ENCODE measurements at regions not wholly inside any gene's neighbourhood (a gene's known extent, or its start where the extent isn't known, plus 50 kb on each side); places are given as distances from the start of the nearest gene placed in this dataset.

DNA sequence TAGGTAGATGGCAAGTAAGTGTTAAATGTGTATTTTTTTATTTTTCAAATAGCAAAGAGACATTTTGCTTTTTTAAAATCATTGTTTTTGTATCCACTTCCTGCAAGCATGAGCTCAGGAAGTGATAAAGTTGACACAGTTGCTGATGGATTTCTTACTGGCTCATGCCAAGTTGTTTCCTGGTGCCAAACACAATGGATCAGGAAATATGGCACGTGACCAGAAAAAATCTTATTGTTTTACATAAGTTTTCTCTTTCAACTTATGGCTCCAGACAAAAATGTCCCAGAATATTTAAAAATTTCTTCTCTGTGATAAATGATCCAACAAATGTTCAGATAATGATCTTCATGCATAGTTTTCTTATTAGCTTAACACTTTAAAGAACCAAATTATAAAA, 1279.1 kb upstream of the FLRT2 start:
- Mint-ChIP-seq H3K27me3 (ENCODE audit: insufficient read depth, low read depth, poor library complexity) (no peaks in the 10 kb centered on the region), H3K4me1 (peaks cover 19% of the 10 kb centered on the region), H3K36me3 (ENCODE audit: low read depth) (no peaks in the 10 kb centered on the region), H3K9me3 (no peaks in the 10 kb centered on the region), H3K27ac (no peak overlapping the region), H3K4me3 (no peak overlapping the region)
- Histone ChIP-seq H3K27ac (ENCODE audit: low read depth) (no peak overlapping the region), H3K36me3 (ENCODE audit: insufficient read depth) (no peaks in the 10 kb centered on the region), H4K20me1 (replicated peaks; ENCODE audit: insufficient read depth) (no peaks in the 10 kb centered on the region), H2AFZ (no peak overlapping the region), H3K4me2 (no peak overlapping the region), H3K9me2 (ENCODE audit: insufficient read depth) (no peaks in the 10 kb centered on the region), H3F3A (replicated peaks; ENCODE audit: low read depth) (no peaks in the 10 kb centered on the region), H3K79me2 (replicated peaks; ENCODE audit: insufficient read depth) (no peaks in the 10 kb centered on the region), H3K4me3 (no peak overlapping the region), H3K4me1 (ENCODE audit: insufficient read depth) (peaks cover 15% of the 10 kb centered on the region; the same call in 1 of the 2 replicates), H3K27me3 (ENCODE audit: insufficient read depth) (no peaks in the 10 kb centered on the region)
- no peak for ATAC-seq
- no peak for TF ChIP-seq ZNF114 (CRISPR knock-in tag; IDR thresholded peaks at IDR 0.05)
- TF ChIP-seq NANOG (IDR thresholded peaks at IDR 0.05; ENCODE audit: borderline replicate concordance) = no peak
- TF ChIP-seq EZH2phosphoT487 (IDR thresholded peaks at IDR 0.05; ENCODE audit: unreplicated experiment) = no peak
- TF ChIP-seq CREB1 (CRISPR knock-in tag; IDR thresholded peaks at IDR 0.05; ENCODE audit: low read depth) = no peak
- TF ChIP-seq, protein P1, sequence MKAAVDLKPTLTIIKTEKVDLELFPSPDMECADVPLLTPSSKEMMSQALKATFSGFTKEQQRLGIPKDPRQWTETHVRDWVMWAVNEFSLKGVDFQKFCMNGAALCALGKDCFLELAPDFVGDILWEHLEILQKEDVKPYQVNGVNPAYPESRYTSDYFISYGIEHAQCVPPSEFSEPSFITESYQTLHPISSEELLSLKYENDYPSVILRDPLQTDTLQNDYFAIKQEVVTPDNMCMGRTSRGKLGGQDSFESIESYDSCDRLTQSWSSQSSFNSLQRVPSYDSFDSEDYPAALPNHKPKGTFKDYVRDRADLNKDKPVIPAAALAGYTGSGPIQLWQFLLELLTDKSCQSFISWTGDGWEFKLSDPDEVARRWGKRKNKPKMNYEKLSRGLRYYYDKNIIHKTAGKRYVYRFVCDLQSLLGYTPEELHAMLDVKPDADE (IDR thresholded peaks at IDR 0.05) = no peak
- TF ChIP-seq EZH2 (IDR thresholded peaks at IDR 0.05; ENCODE audit: low read depth, unreplicated experiment) = no peak
- no peak for TF ChIP-seq JUNB (IDR thresholded peaks at IDR 0.05; ENCODE audit: unreplicated experiment)
- TF ChIP-seq, protein P2, sequence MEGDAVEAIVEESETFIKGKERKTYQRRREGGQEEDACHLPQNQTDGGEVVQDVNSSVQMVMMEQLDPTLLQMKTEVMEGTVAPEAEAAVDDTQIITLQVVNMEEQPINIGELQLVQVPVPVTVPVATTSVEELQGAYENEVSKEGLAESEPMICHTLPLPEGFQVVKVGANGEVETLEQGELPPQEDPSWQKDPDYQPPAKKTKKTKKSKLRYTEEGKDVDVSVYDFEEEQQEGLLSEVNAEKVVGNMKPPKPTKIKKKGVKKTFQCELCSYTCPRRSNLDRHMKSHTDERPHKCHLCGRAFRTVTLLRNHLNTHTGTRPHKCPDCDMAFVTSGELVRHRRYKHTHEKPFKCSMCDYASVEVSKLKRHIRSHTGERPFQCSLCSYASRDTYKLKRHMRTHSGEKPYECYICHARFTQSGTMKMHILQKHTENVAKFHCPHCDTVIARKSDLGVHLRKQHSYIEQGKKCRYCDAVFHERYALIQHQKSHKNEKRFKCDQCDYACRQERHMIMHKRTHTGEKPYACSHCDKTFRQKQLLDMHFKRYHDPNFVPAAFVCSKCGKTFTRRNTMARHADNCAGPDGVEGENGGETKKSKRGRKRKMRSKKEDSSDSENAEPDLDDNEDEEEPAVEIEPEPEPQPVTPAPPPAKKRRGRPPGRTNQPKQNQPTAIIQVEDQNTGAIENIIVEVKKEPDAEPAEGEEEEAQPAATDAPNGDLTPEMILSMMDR (conservative IDR thresholded peaks at IDR 0.05; ENCODE audit: low read depth in 2 of 2) = no peak
- no peak for TF ChIP-seq POLR2AphosphoS5 (IDR thresholded peaks at IDR 0.05; ENCODE audit: low read depth)
- no peak for TF ChIP-seq ZNF331 (CRISPR knock-in tag; IDR thresholded peaks at IDR 0.05; ENCODE audit: low read depth)
- TF ChIP-seq, protein P3, sequence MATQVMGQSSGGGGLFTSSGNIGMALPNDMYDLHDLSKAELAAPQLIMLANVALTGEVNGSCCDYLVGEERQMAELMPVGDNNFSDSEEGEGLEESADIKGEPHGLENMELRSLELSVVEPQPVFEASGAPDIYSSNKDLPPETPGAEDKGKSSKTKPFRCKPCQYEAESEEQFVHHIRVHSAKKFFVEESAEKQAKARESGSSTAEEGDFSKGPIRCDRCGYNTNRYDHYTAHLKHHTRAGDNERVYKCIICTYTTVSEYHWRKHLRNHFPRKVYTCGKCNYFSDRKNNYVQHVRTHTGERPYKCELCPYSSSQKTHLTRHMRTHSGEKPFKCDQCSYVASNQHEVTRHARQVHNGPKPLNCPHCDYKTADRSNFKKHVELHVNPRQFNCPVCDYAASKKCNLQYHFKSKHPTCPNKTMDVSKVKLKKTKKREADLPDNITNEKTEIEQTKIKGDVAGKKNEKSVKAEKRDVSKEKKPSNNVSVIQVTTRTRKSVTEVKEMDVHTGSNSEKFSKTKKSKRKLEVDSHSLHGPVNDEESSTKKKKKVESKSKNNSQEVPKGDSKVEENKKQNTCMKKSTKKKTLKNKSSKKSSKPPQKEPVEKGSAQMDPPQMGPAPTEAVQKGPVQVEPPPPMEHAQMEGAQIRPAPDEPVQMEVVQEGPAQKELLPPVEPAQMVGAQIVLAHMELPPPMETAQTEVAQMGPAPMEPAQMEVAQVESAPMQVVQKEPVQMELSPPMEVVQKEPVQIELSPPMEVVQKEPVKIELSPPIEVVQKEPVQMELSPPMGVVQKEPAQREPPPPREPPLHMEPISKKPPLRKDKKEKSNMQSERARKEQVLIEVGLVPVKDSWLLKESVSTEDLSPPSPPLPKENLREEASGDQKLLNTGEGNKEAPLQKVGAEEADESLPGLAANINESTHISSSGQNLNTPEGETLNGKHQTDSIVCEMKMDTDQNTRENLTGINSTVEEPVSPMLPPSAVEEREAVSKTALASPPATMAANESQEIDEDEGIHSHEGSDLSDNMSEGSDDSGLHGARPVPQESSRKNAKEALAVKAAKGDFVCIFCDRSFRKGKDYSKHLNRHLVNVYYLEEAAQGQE (IDR thresholded peaks at IDR 0.05; ENCODE audit: unreplicated experiment) = no peak
- TF ChIP-seq, protein P4, sequence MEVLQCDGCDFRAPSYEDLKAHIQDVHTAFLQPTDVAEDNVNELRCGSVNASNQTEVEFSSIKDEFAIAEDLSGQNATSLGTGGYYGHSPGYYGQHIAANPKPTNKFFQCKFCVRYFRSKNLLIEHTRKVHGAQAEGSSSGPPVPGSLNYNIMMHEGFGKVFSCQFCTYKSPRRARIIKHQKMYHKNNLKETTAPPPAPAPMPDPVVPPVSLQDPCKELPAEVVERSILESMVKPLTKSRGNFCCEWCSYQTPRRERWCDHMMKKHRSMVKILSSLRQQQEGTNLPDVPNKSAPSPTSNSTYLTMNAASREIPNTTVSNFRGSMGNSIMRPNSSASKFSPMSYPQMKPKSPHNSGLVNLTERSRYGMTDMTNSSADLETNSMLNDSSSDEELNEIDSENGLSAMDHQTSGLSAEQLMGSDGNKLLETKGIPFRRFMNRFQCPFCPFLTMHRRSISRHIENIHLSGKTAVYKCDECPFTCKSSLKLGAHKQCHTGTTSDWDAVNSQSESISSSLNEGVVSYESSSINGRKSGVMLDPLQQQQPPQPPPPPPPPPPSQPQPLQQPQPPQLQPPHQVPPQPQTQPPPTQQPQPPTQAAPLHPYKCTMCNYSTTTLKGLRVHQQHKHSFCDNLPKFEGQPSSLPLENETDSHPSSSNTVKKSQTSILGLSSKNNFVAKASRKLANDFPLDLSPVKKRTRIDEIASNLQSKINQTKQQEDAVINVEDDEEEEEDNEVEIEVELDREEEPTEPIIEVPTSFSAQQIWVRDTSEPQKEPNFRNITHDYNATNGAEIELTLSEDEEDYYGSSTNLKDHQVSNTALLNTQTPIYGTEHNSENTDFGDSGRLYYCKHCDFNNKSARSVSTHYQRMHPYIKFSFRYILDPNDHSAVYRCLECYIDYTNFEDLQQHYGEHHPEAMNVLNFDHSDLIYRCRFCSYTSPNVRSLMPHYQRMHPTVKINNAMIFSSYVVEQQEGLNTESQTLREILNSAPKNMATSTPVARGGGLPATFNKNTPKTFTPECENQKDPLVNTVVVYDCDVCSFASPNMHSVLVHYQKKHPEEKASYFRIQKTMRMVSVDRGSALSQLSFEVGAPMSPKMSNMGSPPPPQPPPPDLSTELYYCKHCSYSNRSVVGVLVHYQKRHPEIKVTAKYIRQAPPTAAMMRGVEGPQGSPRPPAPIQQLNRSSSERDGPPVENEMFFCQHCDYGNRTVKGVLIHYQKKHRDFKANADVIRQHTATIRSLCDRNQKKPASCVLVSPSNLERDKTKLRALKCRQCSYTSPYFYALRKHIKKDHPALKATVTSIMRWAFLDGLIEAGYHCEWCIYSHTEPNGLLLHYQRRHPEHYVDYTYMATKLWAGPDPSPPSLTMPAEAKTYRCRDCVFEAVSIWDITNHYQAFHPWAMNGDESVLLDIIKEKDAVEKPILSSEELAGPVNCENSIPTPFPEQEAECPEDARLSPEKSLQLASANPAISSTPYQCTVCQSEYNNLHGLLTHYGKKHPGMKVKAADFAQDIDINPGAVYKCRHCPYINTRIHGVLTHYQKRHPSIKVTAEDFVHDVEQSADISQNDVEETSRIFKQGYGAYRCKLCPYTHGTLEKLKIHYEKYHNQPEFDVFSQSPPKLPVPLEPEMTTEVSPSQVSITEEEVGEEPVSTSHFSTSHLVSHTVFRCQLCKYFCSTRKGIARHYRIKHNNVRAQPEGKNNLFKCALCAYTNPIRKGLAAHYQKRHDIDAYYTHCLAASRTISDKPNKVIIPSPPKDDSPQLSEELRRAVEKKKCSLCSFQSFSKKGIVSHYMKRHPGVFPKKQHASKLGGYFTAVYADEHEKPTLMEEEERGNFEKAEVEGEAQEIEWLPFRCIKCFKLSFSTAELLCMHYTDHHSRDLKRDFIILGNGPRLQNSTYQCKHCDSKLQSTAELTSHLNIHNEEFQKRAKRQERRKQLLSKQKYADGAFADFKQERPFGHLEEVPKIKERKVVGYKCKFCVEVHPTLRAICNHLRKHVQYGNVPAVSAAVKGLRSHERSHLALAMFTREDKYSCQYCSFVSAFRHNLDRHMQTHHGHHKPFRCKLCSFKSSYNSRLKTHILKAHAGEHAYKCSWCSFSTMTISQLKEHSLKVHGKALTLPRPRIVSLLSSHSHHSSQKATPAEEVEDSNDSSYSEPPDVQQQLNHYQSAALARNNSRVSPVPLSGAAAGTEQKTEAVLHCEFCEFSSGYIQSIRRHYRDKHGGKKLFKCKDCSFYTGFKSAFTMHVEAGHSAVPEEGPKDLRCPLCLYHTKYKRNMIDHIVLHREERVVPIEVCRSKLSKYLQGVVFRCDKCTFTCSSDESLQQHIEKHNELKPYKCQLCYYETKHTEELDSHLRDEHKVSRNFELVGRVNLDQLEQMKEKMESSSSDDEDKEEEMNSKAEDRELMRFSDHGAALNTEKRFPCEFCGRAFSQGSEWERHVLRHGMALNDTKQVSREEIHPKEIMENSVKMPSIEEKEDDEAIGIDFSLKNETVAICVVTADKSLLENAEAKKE (CRISPR knock-in tag; IDR thresholded peaks at IDR 0.05) = no peak
- no peak for TF ChIP-seq STAT1 (IDR thresholded peaks at IDR 0.05; ENCODE audit: unreplicated experiment)
- no peak for DNase-seq (ENCODE audit: low spot score)

Data from GM23338 (cell line).